ENCODE measurements at regions not wholly inside any gene's neighbourhood (a gene's known extent, or its start where the extent isn't known, plus 50 kb on each side); places are given as distances from the start of the nearest gene placed in this dataset.

DNA sequence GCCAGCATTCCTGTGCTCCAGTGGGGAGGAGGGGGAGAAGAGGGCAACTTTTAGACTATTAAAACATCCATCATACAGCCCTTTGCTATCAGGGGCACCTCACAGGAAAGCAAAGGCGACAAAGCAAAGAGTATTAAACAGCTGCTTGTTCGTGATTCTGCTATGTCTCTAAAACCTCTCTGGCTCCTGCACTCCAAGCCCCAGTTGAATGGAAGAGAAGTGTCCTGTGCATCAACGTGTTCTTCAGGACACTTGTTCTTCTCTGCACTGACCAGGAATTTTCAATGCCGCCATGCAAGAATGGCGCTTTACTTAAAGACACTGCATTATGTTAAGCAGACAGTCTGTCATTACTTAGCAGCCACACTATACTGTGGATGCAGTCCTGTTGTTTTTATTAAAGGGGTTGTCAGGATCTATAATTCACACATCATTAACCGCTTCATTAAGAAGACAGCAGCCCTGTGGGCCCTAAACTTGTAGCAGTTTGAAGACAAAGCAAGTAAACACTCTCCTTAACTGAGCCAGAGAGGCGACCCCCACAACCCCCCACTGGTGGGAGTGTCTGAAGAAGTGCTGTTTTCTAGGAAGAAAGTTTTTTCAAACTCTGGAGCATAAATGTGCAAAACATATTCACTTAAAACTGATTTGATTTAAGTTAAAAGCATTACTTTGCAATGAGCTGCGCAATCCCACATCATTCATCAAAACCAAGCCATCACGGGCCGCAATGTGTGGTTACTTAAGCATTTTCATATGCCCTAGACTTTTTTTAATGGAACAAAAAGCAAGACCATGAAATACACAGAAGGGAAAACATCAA lies 164.5 kb downstream of the ZNF608 start:
- Histone ChIP-seq H4K20me1 (ENCODE audit: insufficient read depth) (no peaks in the 10 kb centered on the region), H3K79me2 (ENCODE audit: insufficient read depth) (no peaks in the 10 kb centered on the region), H3K9ac (no peak overlapping the region), H3K9me2 (no peaks in the 10 kb centered on the region), H3K27me3 (ENCODE audit: insufficient read depth) (no peaks in the 10 kb centered on the region), H3K4me3 (ENCODE audit: low read depth in 2 of 2, low read length in 1 of 2) (no peak overlapping the region), H3K9me3 (no peaks in the 10 kb centered on the region), H2AFZ (ENCODE audit: low read depth) (no peak overlapping the region), H3K36me3 (replicated peaks in 1 of 2; ENCODE audit: control insufficient read depth in 1 of 2, insufficient read depth in 2 of 2, low read length in 1 of 2) (no peaks in the 10 kb centered on the region), H3F3A (replicated peaks; ENCODE audit: insufficient read depth) (no peaks in the 10 kb centered on the region), H3K27ac (ENCODE audit: low read depth in 2 of 2, low read length in 1 of 2) (peak overlapping the region in 1 of 2 experiments; percentile 16; a peak in 1 of 4 replicates), H3K4me2 (no peak overlapping the region), H3K4me1 (ENCODE audit: control insufficient read depth in 1 of 2, insufficient read depth in 2 of 2, low read depth in 1 of 2, low read length in 1 of 2) (peaks cover 0 to 14% of the 10 kb centered on the region in 2 experiments; a peak in 1 of 4 replicates)
- ChIA-PET CTCF (interaction anchor here (0.8 kb wide), 1 partner anchor 13 kb away, joined by 3 read pairs; no protein-coding TSS in a partner anchor), POLR2A (no interaction called here)
- WGBS (ENCODE audit: low lambda C conversion rate) = 84% methylated on average over 10 of the region's 10 CpGs
- DNase-seq = no peak
- TF ChIP-seq NRF1 (IDR thresholded peaks at IDR 0.05; ENCODE audit: low read depth, low read length) = no peak
- no peak for TF ChIP-seq YY1 (IDR thresholded peaks at IDR 0.05; ENCODE audit: low read depth)

DNA sequence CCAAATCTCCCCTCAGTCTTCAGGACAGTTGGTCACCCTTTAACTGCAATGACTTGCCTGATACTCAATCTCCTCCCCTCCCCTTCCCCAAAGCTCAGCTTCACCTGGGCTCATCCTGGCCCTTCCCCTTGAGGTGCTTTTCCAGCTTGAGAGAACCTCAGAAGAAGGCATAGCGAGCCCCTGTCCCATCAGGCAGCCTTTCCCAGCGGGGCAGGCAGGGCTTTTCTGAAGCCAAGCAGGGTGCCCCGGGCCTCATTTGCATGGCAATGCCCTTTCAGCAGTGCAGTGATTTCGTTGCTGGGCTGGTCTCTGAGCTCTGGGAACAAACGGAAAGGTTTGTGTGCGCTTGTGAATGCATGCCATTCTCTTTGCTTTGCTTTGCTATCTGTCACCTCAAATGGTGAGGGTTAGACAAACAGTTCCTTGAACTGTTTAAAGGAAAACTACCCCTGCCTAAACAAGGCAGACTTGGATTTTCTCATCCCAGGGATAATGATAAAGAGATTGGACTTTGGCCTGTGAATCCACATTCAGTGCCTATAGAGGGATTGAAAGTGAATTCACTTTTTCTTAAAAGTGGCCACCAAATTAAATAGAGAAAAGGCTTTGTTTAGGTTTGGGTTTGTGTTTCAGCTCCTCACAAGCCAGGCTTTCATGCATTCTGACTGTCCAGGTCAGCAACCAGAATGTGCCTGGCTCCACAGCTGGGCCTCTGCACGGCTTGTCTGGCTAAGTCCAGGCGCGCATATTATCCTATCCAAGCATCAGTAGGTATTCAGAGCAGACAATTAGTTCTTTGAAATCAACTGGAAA lies 165.3 kb downstream of the ZNF608 start:
- no peaks in the 10 kb centered on the region for H4K20me1 ChIP-seq (ENCODE audit: insufficient read depth)
- no peak overlapping the region for H3K4me3 ChIP-seq (ENCODE audit: low read depth in 2 of 2, low read length in 1 of 2)
- peak; percentile 34 for DNase-seq
- WGBS (ENCODE audit: low lambda C conversion rate) = 82% methylated on average over 8 of the region's 9 CpGs
- no peaks in the 10 kb centered on the region for H3K79me2 ChIP-seq (ENCODE audit: insufficient read depth)
- H3K9me3 ChIP-seq = no peaks in the 10 kb centered on the region
- no peaks in the 10 kb centered on the region for H3K27me3 ChIP-seq (ENCODE audit: insufficient read depth)
- ChIA-PET POLR2A (no interaction called here), CTCF (interaction anchor here (0.7 to 2.1 kb wide), 4 partner anchors 8 to 18 kb away, joined by 3 to 7 read pairs (median 3); no protein-coding TSS in a partner anchor)
- H3F3A ChIP-seq (replicated peaks; ENCODE audit: insufficient read depth) = no peaks in the 10 kb centered on the region
- H3K27ac ChIP-seq (ENCODE audit: low read depth in 2 of 2, low read length in 1 of 2) = no peak overlapping the region
- no peak overlapping the region for H2AFZ ChIP-seq (ENCODE audit: low read depth)
- TF ChIP-seq, protein P1, sequence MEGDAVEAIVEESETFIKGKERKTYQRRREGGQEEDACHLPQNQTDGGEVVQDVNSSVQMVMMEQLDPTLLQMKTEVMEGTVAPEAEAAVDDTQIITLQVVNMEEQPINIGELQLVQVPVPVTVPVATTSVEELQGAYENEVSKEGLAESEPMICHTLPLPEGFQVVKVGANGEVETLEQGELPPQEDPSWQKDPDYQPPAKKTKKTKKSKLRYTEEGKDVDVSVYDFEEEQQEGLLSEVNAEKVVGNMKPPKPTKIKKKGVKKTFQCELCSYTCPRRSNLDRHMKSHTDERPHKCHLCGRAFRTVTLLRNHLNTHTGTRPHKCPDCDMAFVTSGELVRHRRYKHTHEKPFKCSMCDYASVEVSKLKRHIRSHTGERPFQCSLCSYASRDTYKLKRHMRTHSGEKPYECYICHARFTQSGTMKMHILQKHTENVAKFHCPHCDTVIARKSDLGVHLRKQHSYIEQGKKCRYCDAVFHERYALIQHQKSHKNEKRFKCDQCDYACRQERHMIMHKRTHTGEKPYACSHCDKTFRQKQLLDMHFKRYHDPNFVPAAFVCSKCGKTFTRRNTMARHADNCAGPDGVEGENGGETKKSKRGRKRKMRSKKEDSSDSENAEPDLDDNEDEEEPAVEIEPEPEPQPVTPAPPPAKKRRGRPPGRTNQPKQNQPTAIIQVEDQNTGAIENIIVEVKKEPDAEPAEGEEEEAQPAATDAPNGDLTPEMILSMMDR (IDR thresholded peaks at IDR 0.05) = no peak
- no peak for TF ChIP-seq NRF1 (IDR thresholded peaks at IDR 0.05; ENCODE audit: low read depth, low read length)
- TF ChIP-seq FOXJ3 (CRISPR knock-in tag; IDR thresholded peaks at IDR 0.05) = no peak
- TF ChIP-seq SMC3 (IDR thresholded peaks at IDR 0.05; ENCODE audit: low read depth, low read length) = no peak
- TF ChIP-seq RAD21 (IDR thresholded peaks at IDR 0.05; ENCODE audit: low read length) = peak; percentile 10; the same call in 1 of the 2 replicates
- TF ChIP-seq RCOR1 (IDR thresholded peaks at IDR 0.05; ENCODE audit: low read length) = peak; percentile 41; the same call in 1 of the 2 replicates
- TF ChIP-seq RXRA (IDR thresholded peaks at IDR 0.05; ENCODE audit: borderline replicate concordance, low read depth) = no peak
- TF ChIP-seq MXI1 (IDR thresholded peaks at IDR 0.05; ENCODE audit: low read depth, low read length) = no peak
- TF ChIP-seq, protein P2, sequence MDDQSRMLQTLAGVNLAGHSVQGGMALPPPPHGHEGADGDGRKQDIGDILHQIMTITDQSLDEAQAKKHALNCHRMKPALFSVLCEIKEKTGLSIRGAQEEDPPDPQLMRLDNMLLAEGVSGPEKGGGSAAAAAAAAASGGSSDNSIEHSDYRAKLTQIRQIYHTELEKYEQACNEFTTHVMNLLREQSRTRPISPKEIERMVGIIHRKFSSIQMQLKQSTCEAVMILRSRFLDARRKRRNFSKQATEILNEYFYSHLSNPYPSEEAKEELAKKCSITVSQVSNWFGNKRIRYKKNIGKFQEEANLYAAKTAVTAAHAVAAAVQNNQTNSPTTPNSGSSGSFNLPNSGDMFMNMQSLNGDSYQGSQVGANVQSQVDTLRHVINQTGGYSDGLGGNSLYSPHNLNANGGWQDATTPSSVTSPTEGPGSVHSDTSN (IDR thresholded peaks at IDR 0.05) = no peak
- no peak for TF ChIP-seq FOXM1 (IDR thresholded peaks at IDR 0.05; ENCODE audit: low read depth)
- TF ChIP-seq NFIC (IDR thresholded peaks at IDR 0.05; ENCODE audit: borderline replicate concordance) = no peak
- no peak overlapping the region for H3K4me2 ChIP-seq
- H3K9me2 ChIP-seq = no peaks in the 10 kb centered on the region
- no peaks in the 10 kb centered on the region for H3K36me3 ChIP-seq (replicated peaks in 1 of 2; ENCODE audit: control insufficient read depth in 1 of 2, insufficient read depth in 2 of 2, low read length in 1 of 2)
- H3K4me1 ChIP-seq (ENCODE audit: control insufficient read depth in 1 of 2, insufficient read depth in 2 of 2, low read depth in 1 of 2, low read length in 1 of 2) = peaks cover 0 to 15% of the 10 kb centered on the region in 2 experiments; a peak in 1 of 4 replicates
- H3K9ac ChIP-seq = no peak overlapping the region

All from SK-N-SH (cell line).